Activated gamma-delta T cell treated with Interleukin-2 at 50 U/mL for 16 hours (primary cell): ENCODE measurements at regions not wholly inside any gene's neighbourhood (a gene's known extent, or its start where the extent isn't known, plus 50 kb on each side); places are given as distances from the start of the nearest gene placed in this dataset.
"Not testable (repeated sequence)": the region's sequence is repeated elsewhere in the genome, so short reads cannot be mapped to it uniquely, and the experiment has no call there.

Experiments used
- DNase-seq: peaks from one replicate; pipeline ENCODE4 v3.0.0-alpha.2; 2020

GRCh38 chr7:69435711-69436110, 162.6 kb upstream of the AUTS2 start:
- DNase-seq, result no peak

DNA sequence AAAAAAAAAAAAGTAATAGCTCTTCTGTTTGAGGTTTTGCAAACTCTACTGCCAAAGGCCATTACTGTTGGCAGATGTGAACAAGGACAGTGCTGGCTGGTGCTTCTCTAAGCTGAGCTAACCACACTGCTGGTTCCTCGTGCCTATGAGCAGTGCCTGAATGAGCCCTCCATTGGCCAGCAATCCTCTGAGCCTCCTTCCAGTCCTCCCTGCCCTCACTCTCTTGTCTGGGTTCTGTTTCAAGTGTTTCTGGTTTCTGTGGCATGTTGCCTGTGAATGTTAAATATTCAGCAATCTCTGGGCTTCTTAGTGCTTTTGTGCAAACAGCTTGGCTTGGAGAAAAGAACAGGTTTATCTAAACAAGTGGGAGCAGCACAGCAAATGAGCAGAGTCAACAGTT, 161.3 kb upstream of the AUTS2 start:
- DNase-seq, result no peak

GRCh38 chr7:69438584-69439412, 159.5 kb upstream of the AUTS2 start:
- DNase-seq, result no peak

- no peak for DNase-seq
Measured at GRCh38 chr7:69439636-69440325, 158.5 kb upstream of the AUTS2 start.

DNA sequence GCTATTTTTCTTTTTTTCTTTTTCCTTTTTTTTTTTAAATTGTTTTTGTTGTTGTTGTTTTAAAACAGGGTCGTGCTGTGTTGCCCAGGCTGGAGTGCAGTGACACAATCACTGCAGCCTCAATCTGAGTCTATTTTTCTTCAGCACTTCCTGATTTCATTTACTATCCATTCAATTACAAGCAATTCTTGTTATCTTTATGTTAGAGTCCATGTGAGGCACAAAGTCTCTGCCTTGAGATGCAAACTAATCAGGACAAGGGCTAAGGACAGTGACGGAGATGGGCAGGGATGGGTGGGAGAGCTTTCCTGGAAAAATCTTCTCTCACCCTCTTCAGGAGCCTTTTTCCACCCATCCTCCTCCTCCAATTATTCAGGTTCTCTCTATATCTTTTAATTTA, 157.3 kb upstream of the AUTS2 start:
- DNase-seq, result no peak

- DNase-seq, result no peak
Measured at GRCh38 chr7:69443136-69443535, 155.1 kb upstream of the AUTS2 start.

- DNase-seq, result no peak
Measured at GRCh38 chr7:69445541-69445940, 152.7 kb upstream of the AUTS2 start.

- not testable (repeated sequence) for DNase-seq
Measured at GRCh38 chr7:69446213-69446612, 152.1 kb upstream of the AUTS2 start.

DNA sequence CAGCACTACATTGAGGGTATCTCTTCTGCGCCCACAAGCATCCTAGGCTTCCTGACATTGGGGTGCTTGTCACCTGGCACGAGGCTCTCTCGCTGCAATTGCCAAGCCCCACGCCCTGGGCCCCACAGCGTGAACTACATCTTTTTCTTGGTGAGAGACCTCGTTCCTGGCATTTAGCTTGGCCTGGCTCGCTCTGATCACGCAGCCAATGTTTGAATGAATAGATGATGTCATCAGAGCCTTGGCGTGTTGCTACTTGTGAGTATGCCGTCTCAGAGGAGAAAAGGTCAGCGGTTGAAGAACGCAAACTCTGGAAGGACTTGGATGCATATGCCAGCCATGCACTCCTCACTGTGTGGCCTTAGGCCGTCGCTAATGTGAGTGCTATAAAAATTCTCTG, 150.2 kb upstream of the AUTS2 start:
- no peak for DNase-seq

DNA sequence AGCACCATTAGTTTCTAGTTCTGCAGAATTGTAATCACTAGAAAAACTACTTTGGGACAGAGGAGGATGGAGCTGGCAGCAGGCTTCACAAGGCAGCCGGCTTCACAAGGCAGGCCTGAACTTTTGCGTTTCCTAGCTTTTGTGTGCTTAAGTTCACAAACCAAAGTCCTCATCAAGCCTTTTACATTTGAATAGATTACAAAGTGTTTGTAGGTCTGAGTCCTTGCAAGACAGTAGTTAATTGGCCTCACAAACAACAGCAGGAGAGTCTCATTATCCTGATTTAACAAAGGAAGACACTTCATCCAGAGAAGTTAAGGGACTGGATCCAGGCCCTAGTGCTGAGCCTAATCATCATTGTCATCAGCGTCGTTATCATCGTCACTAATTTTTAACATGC, 147.8 kb upstream of the AUTS2 start:
- no peak for DNase-seq

GRCh38 chr7:69451715-69452114, 146.6 kb upstream of the AUTS2 start:
- DNase-seq, result no peak

DNA sequence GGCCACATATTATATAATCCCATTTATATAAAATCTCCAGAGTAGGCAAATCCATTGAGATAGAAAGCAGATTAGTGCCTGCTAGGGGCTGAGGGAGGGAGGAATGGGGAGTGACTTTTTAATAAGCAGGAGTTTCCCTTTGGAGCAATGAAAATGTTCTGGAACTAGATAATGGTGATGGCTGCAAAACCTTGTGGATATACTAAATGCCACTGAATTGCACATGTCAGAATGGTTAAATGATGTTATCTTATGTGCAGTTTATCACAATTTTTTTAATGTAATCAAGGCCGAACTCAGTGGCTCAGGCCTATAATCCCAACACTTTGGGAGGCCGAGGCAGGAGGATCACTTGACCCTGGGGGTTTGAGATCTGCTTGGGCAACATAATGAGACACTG, 145.5 kb upstream of the AUTS2 start:
- DNase-seq, result no peak

DNA sequence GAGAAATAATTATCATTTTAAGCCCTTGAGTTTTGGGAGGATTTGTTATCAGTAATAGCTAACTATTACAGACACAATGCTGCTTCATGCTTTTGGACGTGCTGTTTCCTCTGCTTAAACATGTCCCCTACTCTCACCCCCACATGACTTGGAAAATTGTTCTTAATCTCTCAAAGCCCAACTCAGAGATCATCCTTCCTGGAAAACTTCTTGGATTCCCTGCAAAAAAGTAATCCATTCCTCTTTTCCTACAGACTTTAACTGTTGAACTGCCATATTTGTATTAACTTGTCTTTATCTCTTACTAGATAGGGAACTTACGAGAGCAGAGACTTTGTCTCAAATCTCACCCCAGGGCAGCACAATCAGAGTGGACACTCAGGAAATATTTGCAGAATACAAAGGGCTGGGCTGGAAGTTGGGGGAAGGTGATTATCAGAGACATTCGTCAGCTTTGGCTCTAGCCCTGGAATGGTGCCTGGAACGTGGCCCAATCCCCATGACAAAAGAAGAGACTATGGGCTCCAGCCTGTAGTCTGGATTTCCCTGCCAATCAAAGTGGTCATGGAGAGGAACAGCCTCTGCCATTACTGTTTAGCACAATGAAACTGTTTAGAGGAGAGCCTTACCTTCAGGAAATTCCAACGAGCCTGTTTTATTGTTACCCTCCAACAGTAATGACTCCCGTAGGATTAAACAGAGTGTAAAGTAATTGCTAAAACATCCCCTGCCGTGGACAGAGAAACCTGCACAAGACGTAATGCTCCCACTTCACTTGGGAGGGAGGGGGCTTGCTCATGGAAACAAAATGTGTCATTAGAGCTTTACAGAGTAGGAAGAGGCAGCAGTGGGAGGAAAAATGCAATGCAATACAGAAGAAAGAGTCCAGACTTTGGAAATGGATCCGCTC, 140.4 kb upstream of the AUTS2 start:
- no peak for DNase-seq

- no peak for DNase-seq
Measured at GRCh38 chr7:69464035-69464434, 134.2 kb upstream of the AUTS2 start.

DNA sequence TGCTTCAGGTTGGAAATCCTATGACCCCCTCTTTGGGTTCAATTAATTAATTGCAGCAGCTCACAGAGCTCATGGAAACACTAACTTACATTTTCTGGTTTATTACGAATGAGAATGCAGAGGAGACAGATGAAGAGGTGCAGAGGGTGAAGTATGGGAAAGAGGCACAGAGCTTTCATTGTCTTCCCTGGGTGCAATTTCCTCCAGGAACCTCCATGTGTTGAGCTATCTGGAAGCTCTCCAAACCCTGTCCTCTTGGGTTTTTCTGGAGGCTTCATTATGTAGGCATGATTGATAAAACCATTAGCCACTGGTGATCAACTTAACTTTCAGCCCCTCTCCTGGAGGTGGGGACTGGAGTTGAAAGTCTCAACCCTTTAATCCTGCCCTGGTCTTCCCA, 133.0 kb upstream of the AUTS2 start:
- no peak for DNase-seq

- no peak for DNase-seq
Measured at GRCh38 chr7:69467826-69468225, 130.4 kb upstream of the AUTS2 start.

DNA sequence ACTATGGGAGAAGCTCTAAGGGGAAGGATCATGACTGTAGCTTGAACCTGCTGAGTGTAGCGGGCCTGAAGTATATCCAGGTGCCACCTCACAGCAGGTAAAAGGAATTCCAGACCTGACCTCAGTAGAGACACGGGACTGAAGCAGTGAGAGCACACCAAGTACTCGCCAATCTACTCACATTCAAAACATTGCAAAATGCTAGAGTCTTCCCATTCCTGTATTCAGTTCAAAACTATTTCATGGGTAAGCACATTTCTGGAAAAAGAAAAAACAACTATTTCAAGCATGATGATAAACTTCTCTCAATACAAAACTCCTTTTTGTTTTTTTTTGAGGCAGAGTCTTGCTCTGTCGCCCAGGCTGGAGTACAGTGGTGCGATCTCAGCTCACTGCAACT, 121.9 kb upstream of the AUTS2 start:
- DNase-seq, result no peak

DNA sequence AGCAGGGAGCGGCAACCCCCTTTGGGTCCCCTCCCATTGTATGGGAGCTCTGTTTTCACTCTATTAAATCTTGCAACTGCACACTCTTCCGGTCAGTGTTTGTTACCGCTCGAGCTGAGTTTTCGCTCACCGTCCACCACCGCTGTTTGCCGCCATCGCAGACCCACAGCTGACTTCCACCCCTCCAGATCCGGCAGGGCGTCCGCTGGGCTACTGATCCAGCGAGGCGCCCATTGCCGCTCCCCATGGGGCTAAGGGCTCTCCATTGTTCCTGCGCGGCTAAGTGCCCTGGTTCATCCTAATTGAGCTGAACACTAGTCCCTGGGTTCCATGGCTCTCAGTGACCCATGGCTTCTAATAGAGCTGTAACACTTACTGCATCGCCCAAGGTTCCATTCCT, 115.6 kb upstream of the AUTS2 start:
- no peak for DNase-seq

GRCh38 chr7:69489533-69489932, 108.7 kb upstream of the AUTS2 start:
- DNase-seq, result no peak

DNA sequence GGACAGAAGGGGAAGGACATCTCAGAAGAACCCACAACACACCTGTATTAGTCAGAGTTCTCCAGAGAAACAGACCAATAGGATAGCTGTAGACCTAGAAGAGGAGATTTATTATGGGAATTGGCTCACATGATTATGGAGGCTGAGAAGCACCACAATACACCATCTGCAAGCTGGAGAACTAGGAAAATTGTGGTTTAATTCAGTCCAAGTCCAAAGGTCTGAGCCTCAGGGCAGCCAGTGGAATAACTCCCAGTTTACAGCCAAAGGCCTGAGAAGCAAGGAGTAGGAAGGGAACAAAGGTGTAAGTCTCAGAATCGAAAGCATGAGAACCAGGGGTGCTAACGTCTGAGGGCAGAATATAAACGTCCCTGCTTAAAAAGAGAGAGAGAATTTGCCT, 99.6 kb upstream of the AUTS2 start:
- DNase-seq, result no peak

GRCh38 chr7:69502358-69502757, 95.9 kb upstream of the AUTS2 start:
- no peak for DNase-seq

- no peak for DNase-seq
Measured at GRCh38 chr7:69504733-69505420, 93.4 kb upstream of the AUTS2 start.

- no peak for DNase-seq
Measured at GRCh38 chr7:69508736-69509135, 89.5 kb upstream of the AUTS2 start.
